GM10248 (cell line): ENCODE measurements at regions not wholly inside any gene's neighbourhood (a gene's known extent, or its start where the extent isn't known, plus 50 kb on each side); places are given as distances from the start of the nearest gene placed in this dataset.

ENCODE experiments used
- CTCF ChIA-PET: fragments of 300-600 bp; sonication (Branson Sonifier 250); formaldehyde crosslinking; extraction: SDS; loops from one replicate; lab custom pipeline; 2021; ENCODE audit warnings: antibody characterized with exemption; lab: Yijun Ruan, JAX
- POLR2A ChIA-PET: fragments of 350-650 bp; sonication (Branson Sonifier 250); formaldehyde crosslinking; extraction: SDS; loops from one replicate; lab custom pipeline; 2020; ENCODE audit warnings: antibody characterized with exemption; lab: Yijun Ruan, JAX
- DNase-seq: peaks from one replicate; pipeline ENCODE4 v3.0.0; 2012; ENCODE audit errors: extremely low spot score
- CTCF ChIP-seq: IDR thresholded peaks from 2 replicates; pipeline ENCODE4 v1.5.1; 2012; ENCODE audit warnings: mild to moderate bottlenecking, low read depth; ENCODE audit errors: extremely low read depth, missing control alignments, control extremely low read depth

- ChIA-PET POLR2A (no interaction called here), CTCF (no interaction called here)
- TF ChIP-seq CTCF: no peak
- no peak for DNase-seq
Observed at GRCh38 chr7:109915670-109916069, 1175.3 kb upstream of the LRRN3 start.

GRCh38 chr7:109926738-109927137 lies 1164.2 kb upstream of the LRRN3 start:
- CTCF ChIA-PET: no interaction called here
- no peak for DNase-seq
- TF ChIP-seq CTCF: no peak
- POLR2A ChIA-PET: no interaction called here

GRCh38 chr7:109930049-109930448 lies 1160.9 kb upstream of the LRRN3 start:
- ChIA-PET CTCF (interaction anchor here (1.6 kb wide), 1 partner anchor 21 kb away, joined by 3 read pairs; no protein-coding TSS in a partner anchor), POLR2A (no interaction called here)
- no peak for DNase-seq
- no peak for TF ChIP-seq CTCF

- TF ChIP-seq CTCF: no peak
- POLR2A ChIA-PET: no interaction called here
- CTCF ChIA-PET: no interaction called here
- DNase-seq: no peak
Observed at GRCh38 chr7:109939207-109939606, 1151.7 kb upstream of the LRRN3 start.

- POLR2A ChIA-PET: no interaction called here
- TF ChIP-seq CTCF: no peak
- no peak for DNase-seq
- CTCF ChIA-PET: no interaction called here
Observed at GRCh38 chr7:109945820-109946518, 1145.0 kb upstream of the LRRN3 start.

GRCh38 chr7:109950256-109950655 lies 1140.7 kb upstream of the LRRN3 start:
- CTCF ChIA-PET: interaction anchor here (1.0 kb wide), 1 partner anchor 21 kb away, joined by 3 read pairs; no protein-coding TSS in a partner anchor
- no peak for DNase-seq
- no peak for TF ChIP-seq CTCF
- POLR2A ChIA-PET: no interaction called here
